ENCODE measurements at regions not wholly inside any gene's neighbourhood (a gene's known extent, or its start where the extent isn't known, plus 50 kb on each side); places are given as distances from the start of the nearest gene placed in this dataset.
A peak's percentile ranks its signal among the peaks of the same experiment; 100 is the strongest.
"Not testable (repeated sequence)": the region's sequence is repeated elsewhere in the genome, so short reads cannot be mapped to it uniquely, and the experiment has no call there.

GRCh38 chr17:62138676-62139121 is 73.6 kb upstream of the MED13 start:
- H3K27me3 ChIP-seq (ENCODE audit: control insufficient read depth in 3 of 3, insufficient read depth in 3 of 3, low read length in 3 of 3): peaks cover 0 to 14% (median 0%) of the 10 kb centered on the region in 3 donors
- 23 to 61% (median 42%) methylated on average over 23 to 31 of the region's 31 CpGs for WGBS, 3 donors
- not testable (repeated sequence) for FAIRE-seq; H3K4me3 ChIP-seq (ENCODE audit: low read depth in 1 of 3, low read length in 3 of 3); H3K27ac ChIP-seq (ENCODE audit: low read depth in 1 of 3, low read length in 2 of 3); H3K36me3 ChIP-seq (ENCODE audit: control insufficient read depth in 3 of 3, insufficient read depth in 2 of 3, low read depth in 1 of 3, low read length in 3 of 3); H3K4me1 ChIP-seq (ENCODE audit: control insufficient read depth in 3 of 3, insufficient read depth in 2 of 3, low read depth in 1 of 3, low read length in 2 of 3); H3K9me3 ChIP-seq (ENCODE audit: control insufficient read depth in 2 of 2, insufficient read depth in 1 of 2, low read depth in 1 of 2, low read length in 1 of 2)
- peak in 1 of 2 donors; percentile 30 for DNase-seq

GRCh38 chr17:62137734-62138624 is 72.9 kb upstream of the MED13 start:
- not testable (repeated sequence) for H3K36me3 ChIP-seq (ENCODE audit: control insufficient read depth in 3 of 3, insufficient read depth in 2 of 3, low read depth in 1 of 3, low read length in 3 of 3); H3K4me1 ChIP-seq (ENCODE audit: control insufficient read depth in 3 of 3, insufficient read depth in 2 of 3, low read depth in 1 of 3, low read length in 2 of 3); H3K27ac ChIP-seq (ENCODE audit: low read depth in 1 of 3, low read length in 2 of 3); H3K9me3 ChIP-seq (ENCODE audit: control insufficient read depth in 2 of 2, insufficient read depth in 1 of 2, low read depth in 1 of 2, low read length in 1 of 2); FAIRE-seq; H3K4me3 ChIP-seq (ENCODE audit: low read depth in 1 of 3, low read length in 3 of 3)
- peak; percentile 29 to 58 for DNase-seq
- peaks cover 0 to 14% (median 0%) of the 10 kb centered on the region in 3 donors for H3K27me3 ChIP-seq (ENCODE audit: control insufficient read depth in 3 of 3, insufficient read depth in 3 of 3, low read length in 3 of 3)
- 24 to 48% (median 46%) methylated on average over 62 to 92 of the region's 92 CpGs for WGBS, 3 donors

GRCh38 chr17:62137013-62137733 is 72.1 kb upstream of the MED13 start:
- not testable (repeated sequence) for FAIRE-seq; DNase-seq; H3K27ac ChIP-seq (ENCODE audit: low read depth in 1 of 3, low read length in 2 of 3); H3K9me3 ChIP-seq (ENCODE audit: control insufficient read depth in 2 of 2, insufficient read depth in 1 of 2, low read depth in 1 of 2, low read length in 1 of 2); H3K4me1 ChIP-seq (ENCODE audit: control insufficient read depth in 3 of 3, insufficient read depth in 2 of 3, low read depth in 1 of 3, low read length in 2 of 3); H3K4me3 ChIP-seq (ENCODE audit: low read depth in 1 of 3, low read length in 3 of 3); H3K36me3 ChIP-seq (ENCODE audit: control insufficient read depth in 3 of 3, insufficient read depth in 2 of 3, low read depth in 1 of 3, low read length in 3 of 3)
- H3K27me3 ChIP-seq (ENCODE audit: control insufficient read depth in 3 of 3, insufficient read depth in 3 of 3, low read length in 3 of 3): peaks cover 0 to 14% (median 0%) of the 10 kb centered on the region in 3 donors
- 95% methylated on average over 39 to 40 of the region's 40 CpGs for WGBS, 3 donors

GRCh38 chr17:62135742-62136141 is 70.7 kb upstream of the MED13 start:
- Histone ChIP-seq H3K27me3 (ENCODE audit: control insufficient read depth in 3 of 3, insufficient read depth in 3 of 3, low read length in 3 of 3) (peaks cover 0 to 14% (median 0%) of the 10 kb centered on the region in 3 donors), H3K4me3 (ENCODE audit: low read depth in 1 of 3, low read length in 3 of 3) (no peak overlapping the region), H3K9me3 (ENCODE audit: control insufficient read depth in 2 of 2, insufficient read depth in 1 of 2, low read depth in 1 of 2, low read length in 1 of 2) (no peaks in the 10 kb centered on the region), H3K36me3 (ENCODE audit: control insufficient read depth in 3 of 3, insufficient read depth in 2 of 3, low read depth in 1 of 3, low read length in 3 of 3) (no peaks in the 10 kb centered on the region), H3K27ac (ENCODE audit: low read depth in 1 of 3, low read length in 2 of 3) (no peak overlapping the region), H3K4me1 (ENCODE audit: control insufficient read depth in 3 of 3, insufficient read depth in 2 of 3, low read depth in 1 of 3, low read length in 2 of 3) (peaks cover 0 to 3% (median 0%) of the 10 kb centered on the region in 3 donors)
- 82 to 92% (median 90%) methylated on average over 1 of the region's 1 CpG for WGBS, 3 donors
- FAIRE-seq: no peak
- DNase-seq: no peak

- DNase-seq; H3K27ac ChIP-seq (ENCODE audit: low read depth in 1 of 3, low read length in 2 of 3); FAIRE-seq; H3K36me3 ChIP-seq (ENCODE audit: control insufficient read depth in 3 of 3, insufficient read depth in 2 of 3, low read depth in 1 of 3, low read length in 3 of 3); H3K9me3 ChIP-seq (ENCODE audit: control insufficient read depth in 2 of 2, insufficient read depth in 1 of 2, low read depth in 1 of 2, low read length in 1 of 2); H3K4me1 ChIP-seq (ENCODE audit: control insufficient read depth in 3 of 3, insufficient read depth in 2 of 3, low read depth in 1 of 3, low read length in 2 of 3); H3K4me3 ChIP-seq (ENCODE audit: low read depth in 1 of 3, low read length in 3 of 3): not testable (repeated sequence)
- 90 to 94% (median 92%) methylated on average over 2 of the region's 2 CpGs for WGBS, 3 donors
- H3K27me3 ChIP-seq (ENCODE audit: control insufficient read depth in 3 of 3, insufficient read depth in 3 of 3, low read length in 3 of 3): peaks cover 0 to 14% (median 0%) of the 10 kb centered on the region in 3 donors
Measured at GRCh38 chr17:62135096-62135495, 70.0 kb upstream of the MED13 start.

- DNase-seq (no peak), FAIRE-seq (no peak)
- 82 to 86% (median 86%) methylated on average over 4 of the region's 4 CpGs for WGBS, 3 donors
- H3K36me3 ChIP-seq (ENCODE audit: control insufficient read depth in 3 of 3, insufficient read depth in 2 of 3, low read depth in 1 of 3, low read length in 3 of 3): no peaks in the 10 kb centered on the region
- H3K4me3 ChIP-seq (ENCODE audit: low read depth in 1 of 3, low read length in 3 of 3): no peak overlapping the region
- no peaks in the 10 kb centered on the region for H3K9me3 ChIP-seq (ENCODE audit: control insufficient read depth in 2 of 2, insufficient read depth in 1 of 2, low read depth in 1 of 2, low read length in 1 of 2)
- peaks cover 0 to 14% (median 0%) of the 10 kb centered on the region in 3 donors for H3K27me3 ChIP-seq (ENCODE audit: control insufficient read depth in 3 of 3, insufficient read depth in 3 of 3, low read length in 3 of 3)
- H3K4me1 ChIP-seq (ENCODE audit: control insufficient read depth in 3 of 3, insufficient read depth in 2 of 3, low read depth in 1 of 3, low read length in 2 of 3): no peaks in the 10 kb centered on the region
- H3K27ac ChIP-seq (ENCODE audit: low read depth in 1 of 3, low read length in 2 of 3): no peak overlapping the region
Measured at GRCh38 chr17:62134397-62134796, 69.3 kb upstream of the MED13 start.

- not testable (repeated sequence) for DNase-seq; H3K36me3 ChIP-seq (ENCODE audit: control insufficient read depth in 3 of 3, insufficient read depth in 2 of 3, low read depth in 1 of 3, low read length in 3 of 3); H3K27ac ChIP-seq (ENCODE audit: low read depth in 1 of 3, low read length in 2 of 3); H3K27me3 ChIP-seq (ENCODE audit: control insufficient read depth in 3 of 3, insufficient read depth in 3 of 3, low read length in 3 of 3); H3K4me3 ChIP-seq (ENCODE audit: low read depth in 1 of 3, low read length in 3 of 3); H3K4me1 ChIP-seq (ENCODE audit: control insufficient read depth in 3 of 3, insufficient read depth in 2 of 3, low read depth in 1 of 3, low read length in 2 of 3); H3K9me3 ChIP-seq (ENCODE audit: control insufficient read depth in 2 of 2, insufficient read depth in 1 of 2, low read depth in 1 of 2, low read length in 1 of 2); FAIRE-seq
- WGBS, 3 donors: 96 to 100% (median 97%) methylated on average over 6 of the region's 6 CpGs
Measured at GRCh38 chr17:62131271-62131670, 66.2 kb upstream of the MED13 start.

- no peaks in the 10 kb centered on the region for H3K9me3 ChIP-seq (ENCODE audit: control insufficient read depth in 2 of 2, insufficient read depth in 1 of 2, low read depth in 1 of 2, low read length in 1 of 2)
- H3K4me3 ChIP-seq (ENCODE audit: low read depth in 1 of 3, low read length in 3 of 3): no peak overlapping the region
- no peak overlapping the region for H3K27ac ChIP-seq (ENCODE audit: low read depth in 1 of 3, low read length in 2 of 3)
- DNase-seq (no peak), FAIRE-seq (no peak)
- no peaks in the 10 kb centered on the region for H3K36me3 ChIP-seq (ENCODE audit: control insufficient read depth in 3 of 3, insufficient read depth in 2 of 3, low read depth in 1 of 3, low read length in 3 of 3)
- H3K27me3 ChIP-seq (ENCODE audit: control insufficient read depth in 3 of 3, insufficient read depth in 3 of 3, low read length in 3 of 3): no peaks in the 10 kb centered on the region
- WGBS, 3 donors: 88 to 93% (median 89%) methylated on average over 1 of the region's 1 CpG
- H3K4me1 ChIP-seq (ENCODE audit: control insufficient read depth in 3 of 3, insufficient read depth in 2 of 3, low read depth in 1 of 3, low read length in 2 of 3): no peaks in the 10 kb centered on the region
Measured at GRCh38 chr17:62130739-62131138, 65.7 kb upstream of the MED13 start.

All from small intestine (tissue), 7 donors.